ENCODE measurements at regions not wholly inside any gene's neighbourhood (a gene's known extent, or its start where the extent isn't known, plus 50 kb on each side); places are given as distances from the start of the nearest gene placed in this dataset.
"Not testable (repeated sequence)": the region's sequence is repeated elsewhere in the genome, so short reads cannot be mapped to it uniquely, and the experiment has no call there.

DNA sequence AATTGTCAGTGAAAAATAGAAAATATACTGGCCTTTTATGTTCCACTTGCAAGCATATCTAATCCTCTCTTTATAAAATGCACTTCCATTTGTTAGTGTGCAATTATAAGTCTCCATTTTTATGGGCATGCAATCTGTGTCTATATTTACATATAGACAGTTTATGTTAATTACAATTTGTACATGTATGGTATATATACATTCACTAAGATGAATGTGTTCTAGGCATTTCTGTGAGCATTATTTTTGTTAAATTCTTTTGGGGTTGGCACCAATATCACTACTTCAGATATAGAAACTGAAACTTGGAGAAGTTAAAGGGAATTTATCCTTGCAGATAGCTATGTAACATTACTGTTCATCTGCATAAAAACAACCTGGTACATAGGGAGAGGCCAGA is 470.8 kb upstream of the LMO3 start:
- Histone ChIP-seq H3K27me3 (ENCODE audit: control insufficient read depth, insufficient read depth, low read length) (no peaks in the 10 kb centered on the region), H3K9me3 (replicated peaks; ENCODE audit: control insufficient read depth, low read depth, low read length) (no peaks in the 10 kb centered on the region), H3K4me1 (ENCODE audit: control insufficient read depth, insufficient read depth, low read length) (no peaks in the 10 kb centered on the region), H3K4me3 (ENCODE audit: low read length) (no peak overlapping the region), H3K36me3 (ENCODE audit: control insufficient read depth, insufficient read depth, low read length) (no peaks in the 10 kb centered on the region), H3K27ac (ENCODE audit: low read length) (no peak overlapping the region)
- DNase-seq: no peak

DNA sequence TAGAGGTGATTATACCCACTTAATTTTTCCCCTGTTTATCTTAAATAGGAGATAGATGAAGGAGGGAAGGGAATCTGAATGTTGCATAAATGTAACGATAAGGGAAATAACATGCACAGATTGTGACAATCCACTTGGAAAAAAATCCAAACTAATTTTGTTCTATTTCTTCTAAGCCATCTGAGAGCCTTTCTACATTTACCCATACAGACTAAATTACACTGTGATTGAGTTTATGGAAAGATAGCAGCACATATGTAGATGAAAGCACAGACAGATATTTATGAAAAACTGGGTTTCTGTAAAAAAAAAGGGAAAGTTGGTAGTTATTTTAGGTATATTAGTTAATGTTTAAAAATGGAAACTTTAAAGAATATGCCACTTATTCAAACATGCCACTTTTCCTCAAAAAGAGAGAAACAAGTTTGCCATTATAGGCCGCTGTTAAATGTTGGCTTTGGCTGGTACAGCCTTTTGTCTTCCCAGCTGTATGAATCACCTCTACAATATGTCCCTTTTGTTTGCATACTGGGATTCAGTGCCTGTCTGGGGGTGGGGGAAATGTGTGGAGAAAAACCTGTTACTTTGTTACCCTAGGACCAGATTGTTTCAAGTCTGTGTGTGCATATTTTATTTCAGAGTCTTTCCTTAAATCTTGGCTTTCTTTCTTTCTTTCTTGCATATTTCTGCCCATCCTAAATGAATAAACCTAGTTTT is 470.2 kb upstream of the LMO3 start:
- no CpG with 5 or more reads among the region's 2 CpGs for WGBS (ENCODE audit: insufficient coverage)
- Histone ChIP-seq H3K9me3 (replicated peaks; ENCODE audit: control insufficient read depth, low read depth, low read length) (no peaks in the 10 kb centered on the region), H3K36me3 (ENCODE audit: control insufficient read depth, insufficient read depth, low read length) (no peaks in the 10 kb centered on the region), H3K27me3 (ENCODE audit: control insufficient read depth, insufficient read depth, low read length) (no peaks in the 10 kb centered on the region), H3K4me3 (ENCODE audit: low read length) (no peak overlapping the region), H3K27ac (ENCODE audit: low read length) (no peak overlapping the region), H3K4me1 (ENCODE audit: control insufficient read depth, insufficient read depth, low read length) (no peaks in the 10 kb centered on the region)
- DNase-seq: no peak

DNA sequence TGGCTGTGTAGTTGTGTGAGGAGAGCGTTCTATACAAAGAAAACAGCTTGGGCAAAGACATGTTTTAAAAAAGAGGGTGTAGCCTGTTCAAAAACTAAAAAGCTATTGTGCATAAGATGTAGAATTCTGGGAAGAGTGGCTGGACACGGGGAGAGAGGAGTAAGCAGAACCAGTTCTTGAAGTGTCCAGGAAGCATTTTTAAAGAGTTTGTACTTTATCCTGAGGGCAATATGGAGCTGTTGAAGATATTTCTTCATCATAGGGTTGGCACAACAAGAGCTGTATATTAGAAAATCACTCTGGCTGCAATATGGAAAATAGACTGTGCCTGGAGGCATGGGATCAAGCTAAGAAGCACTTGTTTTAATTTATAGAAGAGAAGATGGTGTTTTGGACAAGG is 458.9 kb upstream of the LMO3 start:
- Histone ChIP-seq H3K9me3 (replicated peaks; ENCODE audit: control insufficient read depth, low read depth, low read length) (no peaks in the 10 kb centered on the region), H3K36me3 (ENCODE audit: control insufficient read depth, insufficient read depth, low read length) (no peaks in the 10 kb centered on the region), H3K4me3 (ENCODE audit: low read length) (no peak overlapping the region), H3K27me3 (ENCODE audit: control insufficient read depth, insufficient read depth, low read length) (no peaks in the 10 kb centered on the region), H3K4me1 (ENCODE audit: control insufficient read depth, insufficient read depth, low read length) (no peaks in the 10 kb centered on the region), H3K27ac (ENCODE audit: low read length) (no peak overlapping the region)
- WGBS (ENCODE audit: insufficient coverage): 75% methylated on average over 2 of the region's 2 CpGs
- no peak for DNase-seq

DNA sequence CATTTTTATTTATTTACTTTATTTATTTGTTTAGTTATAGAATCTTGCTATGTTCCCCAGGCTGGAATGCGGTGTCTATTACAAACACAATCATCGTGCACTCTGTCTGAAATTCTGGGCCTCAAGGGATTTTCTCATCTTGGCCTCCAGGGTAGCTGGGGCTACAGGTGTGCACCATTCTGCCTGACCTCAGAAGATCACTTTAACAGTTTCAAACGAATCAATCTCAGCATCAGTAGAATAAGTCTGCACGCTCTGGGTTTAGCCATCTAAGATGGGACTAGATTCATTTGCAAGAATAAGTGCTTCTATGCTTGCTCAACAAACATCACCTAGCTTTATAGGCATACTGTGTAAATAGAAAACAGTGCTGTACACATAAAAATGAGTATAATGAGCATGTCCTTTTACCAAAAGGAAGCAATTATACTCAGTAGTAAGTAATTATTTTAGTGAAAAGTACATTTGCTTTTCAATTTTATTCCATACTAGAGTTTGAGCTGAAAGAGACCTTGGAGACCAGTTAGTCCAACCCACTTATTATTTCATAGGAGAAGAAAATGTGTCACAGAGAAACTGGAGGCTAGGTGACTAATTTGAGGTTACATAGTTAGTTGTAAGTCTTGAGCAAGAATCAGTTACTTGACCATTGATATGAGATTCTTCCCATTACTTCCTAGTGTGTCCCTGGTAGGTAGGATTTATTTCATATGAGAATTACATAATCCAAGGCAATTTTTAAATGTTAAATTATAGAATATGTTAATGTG is 456.5 kb upstream of the LMO3 start:
- DNase-seq: no peak
- Histone ChIP-seq H3K36me3 (ENCODE audit: control insufficient read depth, insufficient read depth, low read length) (no peaks in the 10 kb centered on the region), H3K27me3 (ENCODE audit: control insufficient read depth, insufficient read depth, low read length) (no peaks in the 10 kb centered on the region), H3K27ac (ENCODE audit: low read length) (no peak overlapping the region), H3K9me3 (replicated peaks; ENCODE audit: control insufficient read depth, low read depth, low read length) (no peaks in the 10 kb centered on the region), H3K4me1 (ENCODE audit: control insufficient read depth, insufficient read depth, low read length) (no peaks in the 10 kb centered on the region), H3K4me3 (ENCODE audit: low read length) (no peak overlapping the region)
- 40% methylated on average over 1 of the region's 4 CpGs for WGBS (ENCODE audit: insufficient coverage)

DNA sequence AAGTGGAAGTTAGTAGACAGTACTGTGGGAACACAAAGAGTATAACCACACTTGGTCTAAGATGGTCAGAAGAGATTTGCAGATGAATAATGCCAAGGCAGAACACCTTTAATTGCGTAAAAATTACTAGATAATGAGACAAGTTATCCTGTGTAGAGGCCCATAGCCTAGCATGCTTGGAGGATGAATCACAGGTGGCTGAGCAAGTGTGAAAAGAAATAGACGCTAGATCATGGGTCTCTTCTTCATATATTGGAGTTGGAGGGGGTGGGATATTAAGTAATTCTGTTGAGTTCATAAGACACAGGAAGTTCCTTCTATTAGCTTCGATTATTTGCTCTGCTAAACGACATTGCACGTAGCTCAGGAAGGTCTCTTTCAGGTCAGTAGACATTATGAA is 454.3 kb upstream of the LMO3 start:
- Histone ChIP-seq H3K36me3 (ENCODE audit: control insufficient read depth, insufficient read depth, low read length) (no peaks in the 10 kb centered on the region), H3K27me3 (ENCODE audit: control insufficient read depth, insufficient read depth, low read length) (no peaks in the 10 kb centered on the region), H3K9me3 (replicated peaks; ENCODE audit: control insufficient read depth, low read depth, low read length) (no peaks in the 10 kb centered on the region), H3K4me1 (ENCODE audit: control insufficient read depth, insufficient read depth, low read length) (no peaks in the 10 kb centered on the region), H3K4me3 (ENCODE audit: low read length) (no peak overlapping the region), H3K27ac (ENCODE audit: low read length) (no peak overlapping the region)
- no peak for DNase-seq
- WGBS (ENCODE audit: insufficient coverage): 92% methylated on average over 2 of the region's 5 CpGs

DNA sequence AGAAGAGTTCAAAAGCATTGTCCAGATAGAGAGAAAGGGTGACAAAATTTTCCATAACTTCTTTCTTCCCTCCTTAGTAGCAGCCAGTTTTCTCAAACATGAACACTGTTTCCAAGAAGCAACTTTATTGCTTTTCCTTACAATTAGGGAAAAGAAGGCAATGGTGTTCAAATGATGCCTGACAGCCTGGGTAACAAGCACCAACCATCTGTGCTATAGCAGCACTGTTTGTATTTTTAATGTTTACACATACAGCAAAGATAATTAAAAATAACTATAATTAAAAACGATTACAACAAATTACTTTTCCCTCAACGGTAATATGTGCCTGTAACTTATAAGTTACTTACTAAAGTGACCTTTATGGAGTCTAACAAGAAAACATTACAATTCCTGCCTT is 450.6 kb upstream of the LMO3 start:
- Histone ChIP-seq H3K9me3 (replicated peaks; ENCODE audit: control insufficient read depth, low read depth, low read length) (peaks cover 5% of the 10 kb centered on the region), H3K27me3 (ENCODE audit: control insufficient read depth, insufficient read depth, low read length) (no peaks in the 10 kb centered on the region), H3K4me3 (ENCODE audit: low read length) (no peak overlapping the region), H3K27ac (ENCODE audit: low read length) (no peak overlapping the region), H3K36me3 (ENCODE audit: control insufficient read depth, insufficient read depth, low read length) (no peaks in the 10 kb centered on the region), H3K4me1 (ENCODE audit: control insufficient read depth, insufficient read depth, low read length) (no peaks in the 10 kb centered on the region)
- WGBS (ENCODE audit: insufficient coverage): no CpG with 5 or more reads among the region's 2 CpGs
- DNase-seq: no peak

DNA sequence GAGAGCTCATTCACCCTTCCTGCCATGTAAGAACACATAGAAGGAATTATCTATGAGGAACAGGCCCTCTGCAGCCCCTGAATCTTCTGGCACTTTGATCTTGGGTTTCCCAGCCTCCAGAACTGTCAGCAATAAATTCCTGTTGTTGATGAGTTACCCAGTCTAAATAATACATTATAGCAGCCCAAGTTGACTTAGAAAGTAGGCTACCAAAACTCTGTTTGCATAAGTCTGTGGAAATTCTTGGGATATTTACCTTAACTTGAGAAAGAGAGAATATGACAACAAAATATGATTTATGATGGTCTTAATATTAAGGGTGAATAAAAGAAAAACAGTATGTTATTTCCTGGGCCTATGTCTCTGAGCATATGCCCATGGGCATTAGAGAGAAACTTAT is 433.0 kb upstream of the LMO3 start:
- Histone ChIP-seq H3K27ac (ENCODE audit: low read length) (no peak overlapping the region), H3K4me3 (ENCODE audit: low read length) (no peak overlapping the region), H3K9me3 (replicated peaks; ENCODE audit: control insufficient read depth, low read depth, low read length) (no peaks in the 10 kb centered on the region), H3K4me1 (ENCODE audit: control insufficient read depth, insufficient read depth, low read length) (no peaks in the 10 kb centered on the region), H3K36me3 (ENCODE audit: control insufficient read depth, insufficient read depth, low read length) (no peaks in the 10 kb centered on the region), H3K27me3 (ENCODE audit: control insufficient read depth, insufficient read depth, low read length) (no peaks in the 10 kb centered on the region)
- DNase-seq: no peak

DNA sequence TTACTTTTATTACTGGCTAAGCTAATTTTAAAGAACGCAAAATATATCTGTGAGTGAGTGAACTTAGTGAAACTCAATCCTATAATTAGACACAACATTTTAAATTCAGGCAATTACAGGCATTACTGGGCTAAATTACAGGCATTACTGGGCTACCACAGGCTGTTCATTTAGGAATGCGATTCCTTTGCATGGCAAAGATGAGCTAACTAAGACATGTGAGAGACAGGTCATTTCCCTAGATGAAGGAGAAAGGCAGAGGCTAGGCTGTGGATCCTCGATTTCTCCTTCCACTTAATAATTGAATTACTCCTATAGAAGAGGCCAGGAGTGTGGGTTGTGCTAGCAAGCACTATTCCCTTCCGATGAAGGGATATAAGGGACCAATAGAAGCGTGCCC is 429.4 kb upstream of the LMO3 start:
- no peak for DNase-seq
- Histone ChIP-seq H3K27me3 (ENCODE audit: control insufficient read depth, insufficient read depth, low read length) (no peaks in the 10 kb centered on the region), H3K36me3 (ENCODE audit: control insufficient read depth, insufficient read depth, low read length) (no peaks in the 10 kb centered on the region), H3K4me3 (ENCODE audit: low read length) (no peak overlapping the region), H3K9me3 (replicated peaks; ENCODE audit: control insufficient read depth, low read depth, low read length) (no peaks in the 10 kb centered on the region), H3K4me1 (ENCODE audit: control insufficient read depth, insufficient read depth, low read length) (no peaks in the 10 kb centered on the region), H3K27ac (ENCODE audit: low read length) (no peak overlapping the region)
- 40% methylated on average over 1 of the region's 5 CpGs for WGBS (ENCODE audit: insufficient coverage)

DNA sequence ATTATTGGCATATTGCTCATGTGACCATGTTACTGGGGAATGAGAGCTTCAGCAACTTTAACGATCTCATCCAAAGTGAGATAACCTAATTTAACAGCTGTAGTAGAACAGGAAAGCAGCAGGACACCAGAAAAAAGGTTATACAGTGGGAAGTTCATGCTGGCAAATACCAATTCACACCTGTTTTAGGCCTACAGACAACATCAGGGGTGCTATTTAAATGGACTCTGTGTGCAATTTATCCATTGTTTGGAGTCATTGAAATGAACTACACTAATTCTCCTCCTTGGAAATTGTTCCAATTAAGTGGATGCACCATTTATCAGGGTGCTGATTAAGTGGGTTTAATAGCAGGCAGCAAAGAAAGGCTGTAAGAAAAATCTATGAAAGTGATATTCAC is 424.4 kb upstream of the LMO3 start:
- no peak for DNase-seq
- Histone ChIP-seq H3K27me3 (ENCODE audit: control insufficient read depth, insufficient read depth, low read length) (no peaks in the 10 kb centered on the region), H3K9me3 (replicated peaks; ENCODE audit: control insufficient read depth, low read depth, low read length) (no peaks in the 10 kb centered on the region), H3K27ac (ENCODE audit: low read length) (no peak overlapping the region), H3K36me3 (ENCODE audit: control insufficient read depth, insufficient read depth, low read length) (no peaks in the 10 kb centered on the region), H3K4me1 (ENCODE audit: control insufficient read depth, insufficient read depth, low read length) (no peaks in the 10 kb centered on the region), H3K4me3 (ENCODE audit: low read length) (no peak overlapping the region)
- WGBS (ENCODE audit: insufficient coverage): no CpG with 5 or more reads among the region's 1 CpG

DNA sequence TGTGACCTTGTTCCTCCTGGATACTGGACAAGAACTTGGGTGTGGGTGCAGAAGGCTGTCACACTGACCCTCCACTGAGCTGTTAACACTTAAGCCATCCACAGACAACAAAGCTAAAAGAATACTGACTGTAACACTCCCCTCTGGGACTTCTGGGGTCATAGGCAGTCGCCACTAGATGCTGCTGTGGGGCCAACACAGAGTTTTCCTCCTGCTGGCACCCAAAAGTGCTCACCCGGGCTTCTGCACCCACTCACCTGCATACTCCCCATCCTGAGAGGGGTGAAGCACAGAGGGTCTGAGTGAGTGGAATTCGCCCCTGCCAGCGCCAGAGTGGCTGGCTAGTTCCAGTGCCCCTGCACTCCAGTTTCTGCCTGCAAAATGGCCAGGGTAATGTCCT is 422.4 kb upstream of the LMO3 start:
- no peaks in the 10 kb centered on the region for H3K27me3 ChIP-seq (ENCODE audit: control insufficient read depth, insufficient read depth, low read length)
- 72% methylated on average over 2 of the region's 4 CpGs for WGBS (ENCODE audit: insufficient coverage)
- H3K27ac ChIP-seq (ENCODE audit: low read length): no peak overlapping the region
- no peaks in the 10 kb centered on the region for H3K4me1 ChIP-seq (ENCODE audit: control insufficient read depth, insufficient read depth, low read length)
- H3K9me3 ChIP-seq (replicated peaks; ENCODE audit: control insufficient read depth, low read depth, low read length): no peaks in the 10 kb centered on the region
- H3K4me3 ChIP-seq (ENCODE audit: low read length): no peak overlapping the region
- DNase-seq: no peak
- H3K36me3 ChIP-seq (ENCODE audit: control insufficient read depth, insufficient read depth, low read length): no peaks in the 10 kb centered on the region

DNA sequence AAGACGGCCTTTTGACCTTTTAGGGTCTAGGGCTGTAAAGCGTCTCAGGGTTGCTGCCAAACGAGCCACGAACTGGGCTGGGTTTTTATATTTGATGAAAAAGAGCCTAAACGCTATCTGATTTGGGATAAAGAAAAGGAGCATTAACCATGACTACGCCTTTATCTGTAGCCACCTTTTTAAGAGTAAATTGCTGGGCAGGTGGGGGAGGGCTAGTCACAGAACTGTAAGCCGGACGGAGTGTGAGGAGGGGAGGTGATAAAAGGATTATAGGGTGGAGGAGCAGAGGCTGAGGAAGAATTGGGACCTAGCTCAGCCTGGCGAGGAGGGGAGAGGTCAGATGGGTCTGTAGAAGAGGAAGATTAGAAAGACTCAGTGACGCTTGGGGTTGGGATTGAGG is 419.5 kb upstream of the LMO3 start:
- DNase-seq; H3K4me3 ChIP-seq (ENCODE audit: low read length); H3K4me1 ChIP-seq (ENCODE audit: control insufficient read depth, insufficient read depth, low read length); H3K27ac ChIP-seq (ENCODE audit: low read length); H3K9me3 ChIP-seq (replicated peaks; ENCODE audit: control insufficient read depth, low read depth, low read length); H3K27me3 ChIP-seq (ENCODE audit: control insufficient read depth, insufficient read depth, low read length); H3K36me3 ChIP-seq (ENCODE audit: control insufficient read depth, insufficient read depth, low read length): not testable (repeated sequence)
- 66% methylated on average over 9 of the region's 10 CpGs for WGBS (ENCODE audit: insufficient coverage)
